ENCODE measurements at regions not wholly inside any gene's neighbourhood (a gene's known extent, or its start where the extent isn't known, plus 50 kb on each side); places are given as distances from the start of the nearest gene placed in this dataset.

DNA sequence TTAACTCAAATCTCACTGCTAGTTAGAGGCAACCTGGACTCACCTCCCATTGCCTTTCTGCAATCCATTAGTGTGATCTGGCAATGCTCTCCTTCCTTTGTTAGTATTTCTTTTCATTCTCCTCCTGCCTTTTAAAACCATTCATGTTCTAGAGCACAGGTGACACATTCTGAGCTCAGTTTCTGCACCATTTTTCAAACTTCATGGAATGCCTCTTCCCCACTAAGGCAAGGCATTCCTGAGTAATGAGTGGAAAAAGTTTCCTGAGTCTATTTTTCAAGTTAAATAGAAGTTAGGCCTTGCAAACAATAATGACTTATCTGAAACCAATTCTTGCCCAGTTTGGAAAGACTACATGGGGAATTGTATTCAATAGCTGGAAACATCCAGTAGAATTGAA is 1001.8 kb downstream of the BCL11B start:
- H4K5ac ChIP-seq (ENCODE audit: low read depth, low read length) = no peak overlapping the region
- H3K14ac ChIP-seq (replicated peaks; ENCODE audit: low read depth, low read length) = no peak overlapping the region
- no peak overlapping the region for H2BK15ac ChIP-seq (ENCODE audit: low read depth, low read length)
- no peak overlapping the region for H3K23ac ChIP-seq (ENCODE audit: low read depth, low read length)
- H3K4me3 ChIP-seq (ENCODE audit: insufficient read depth, low read depth, low read length) = no peak overlapping the region
- peaks cover 13% of the 10 kb centered on the region for H3K9me3 ChIP-seq (ENCODE audit: control insufficient read depth, insufficient read depth, low read length)
- H3K9ac ChIP-seq (ENCODE audit: low read depth, low read length) = no peak overlapping the region
- no peaks in the 10 kb centered on the region for H3K27me3 ChIP-seq (ENCODE audit: control insufficient read depth, insufficient read depth, low read length)
- H2BK5ac ChIP-seq (ENCODE audit: low read depth, low read length, poor library complexity, severe bottlenecking) = no peak overlapping the region
- no peak overlapping the region for H4K91ac ChIP-seq (ENCODE audit: insufficient read depth, low read depth, low read length)
- intact Hi-C loops (cut with micrococcal nuclease) (no loop called here), in situ Hi-C loops (cut with MboI; ENCODE audit: low sequenced_read_pairs) (no loop called here), dilution Hi-C loops (cut with HindIII; ENCODE audit: low sequenced_read_pairs, unreplicated experiment) (no loop called here)
- no peak overlapping the region for H4K8ac ChIP-seq (ENCODE audit: low read depth in 2 of 2, low read length in 2 of 2)
- H2BK20ac ChIP-seq (ENCODE audit: low read depth, low read length) = no peak overlapping the region
- no peak overlapping the region for H3K27ac ChIP-seq (ENCODE audit: insufficient read depth, low read length)
- no peaks in the 10 kb centered on the region for H3K79me1 ChIP-seq (ENCODE audit: low read depth in 1 of 2, low read length in 2 of 2)
- ATAC-seq (ENCODE audit: low read depth) (no peak), DNase-seq (no peak)
- BruUV-seq (replicated peaks) = no TSS peak
- no peaks in the 10 kb centered on the region for H3K36me3 ChIP-seq (ENCODE audit: control insufficient read depth, insufficient read depth, low read length)
- H3K4ac ChIP-seq (ENCODE audit: low read depth, low read length) = no peak overlapping the region
- H4K20me1 ChIP-seq (ENCODE audit: insufficient read depth, low read length) = no peaks in the 10 kb centered on the region
- no peaks in the 10 kb centered on the region for H3K9me1 ChIP-seq (ENCODE audit: insufficient read depth, low read length)
- H3K4me1 ChIP-seq (ENCODE audit: control insufficient read depth, insufficient read depth, low read length) = no peaks in the 10 kb centered on the region
- H2AK9ac ChIP-seq (replicated peaks; ENCODE audit: low read depth, low read length, poor library complexity) = no peak overlapping the region
- H2BK120ac ChIP-seq (ENCODE audit: low read depth, low read length) = no peak overlapping the region
- H2AK5ac ChIP-seq (ENCODE audit: low read depth, low read length) = no peak overlapping the region
- POLR2A ChIA-PET (ENCODE audit: unreplicated experiment) = no interaction called here
- no peak overlapping the region for H2AFZ ChIP-seq (replicated peaks; ENCODE audit: low read length, poor library complexity)
- no peak overlapping the region for H3K56ac ChIP-seq (ENCODE audit: extremely low read depth, insufficient read depth, low read length)
- CTCF ChIA-PET = interaction anchor here (0.5 kb wide), 1 partner anchor 11 kb away, joined by 4 read pairs; no protein-coding TSS in a partner anchor
- no peak overlapping the region for H3K4me2 ChIP-seq (ENCODE audit: low read depth, low read length)
- TF ChIP-seq POLR2A (IDR thresholded peaks at IDR 0.05; ENCODE audit: low read depth, low read length) = no peak
- no peak for TF ChIP-seq RAD21 (IDR thresholded peaks at IDR 0.05; ENCODE audit: low read length)
- TF ChIP-seq RFX5 (IDR thresholded peaks at IDR 0.05; ENCODE audit: low read depth, low read length) = no peak
- no peak for TF ChIP-seq USF2 (IDR thresholded peaks at IDR 0.05; ENCODE audit: low read depth, low read length)
- no peak for TF ChIP-seq MAZ (IDR thresholded peaks at IDR 0.05; ENCODE audit: borderline replicate concordance, low read depth, low read length)
- TF ChIP-seq CEBPB (IDR thresholded peaks at IDR 0.05; ENCODE audit: low read depth, low read length) = no peak
- no peak for TF ChIP-seq CHD1 (IDR thresholded peaks at IDR 0.05; ENCODE audit: low read depth, low read length)
- no peak for TF ChIP-seq MAFK (IDR thresholded peaks at IDR 0.05; ENCODE audit: low read depth, low read length)
- no peak for TF ChIP-seq MXI1 (IDR thresholded peaks at IDR 0.05; ENCODE audit: borderline replicate concordance, low read depth, low read length)
- TF ChIP-seq RCOR1 (IDR thresholded peaks at IDR 0.05; ENCODE audit: insufficient replicate concordance, low read length) = no peak
- TF ChIP-seq FOS (IDR thresholded peaks at IDR 0.05; ENCODE audit: low read depth, low read length) = no peak
- TF ChIP-seq, protein P1, sequence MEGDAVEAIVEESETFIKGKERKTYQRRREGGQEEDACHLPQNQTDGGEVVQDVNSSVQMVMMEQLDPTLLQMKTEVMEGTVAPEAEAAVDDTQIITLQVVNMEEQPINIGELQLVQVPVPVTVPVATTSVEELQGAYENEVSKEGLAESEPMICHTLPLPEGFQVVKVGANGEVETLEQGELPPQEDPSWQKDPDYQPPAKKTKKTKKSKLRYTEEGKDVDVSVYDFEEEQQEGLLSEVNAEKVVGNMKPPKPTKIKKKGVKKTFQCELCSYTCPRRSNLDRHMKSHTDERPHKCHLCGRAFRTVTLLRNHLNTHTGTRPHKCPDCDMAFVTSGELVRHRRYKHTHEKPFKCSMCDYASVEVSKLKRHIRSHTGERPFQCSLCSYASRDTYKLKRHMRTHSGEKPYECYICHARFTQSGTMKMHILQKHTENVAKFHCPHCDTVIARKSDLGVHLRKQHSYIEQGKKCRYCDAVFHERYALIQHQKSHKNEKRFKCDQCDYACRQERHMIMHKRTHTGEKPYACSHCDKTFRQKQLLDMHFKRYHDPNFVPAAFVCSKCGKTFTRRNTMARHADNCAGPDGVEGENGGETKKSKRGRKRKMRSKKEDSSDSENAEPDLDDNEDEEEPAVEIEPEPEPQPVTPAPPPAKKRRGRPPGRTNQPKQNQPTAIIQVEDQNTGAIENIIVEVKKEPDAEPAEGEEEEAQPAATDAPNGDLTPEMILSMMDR (conservative IDR thresholded peaks at IDR 0.05; ENCODE audit: low read depth, low read length) = no peak
- no peak for TF ChIP-seq BHLHE40 (IDR thresholded peaks at IDR 0.05; ENCODE audit: low read depth, low read length)
- no peak overlapping the region for H3K18ac ChIP-seq (ENCODE audit: low read depth, low read length)

All from IMR-90 (cell line).